ENCODE measurements at regions not wholly inside any gene's neighbourhood (a gene's known extent, or its start where the extent isn't known, plus 50 kb on each side); places are given as distances from the start of the nearest gene placed in this dataset.

GRCh38 chr6:144816936-144817335 is 531.8 kb downstream of the UTRN start:
- Mint-ChIP-seq H3K4me1 (peaks cover 9% of the 10 kb centered on the region; the same call in 2 of the 3 replicates), H3K9me3 (no peaks in the 10 kb centered on the region), H3K36me3 (ENCODE audit: low read depth) (no peaks in the 10 kb centered on the region), H3K4me3 (no peak overlapping the region), H3K27me3 (ENCODE audit: insufficient read depth, low read depth, poor library complexity) (no peaks in the 10 kb centered on the region), H3K27ac (no peak overlapping the region)
- Histone ChIP-seq H3K4me3 (no peak overlapping the region), H2AFZ (no peak overlapping the region), H3K36me3 (ENCODE audit: insufficient read depth) (no peaks in the 10 kb centered on the region), H3K27ac (ENCODE audit: low read depth) (no peak overlapping the region), H3F3A (replicated peaks; ENCODE audit: low read depth) (no peaks in the 10 kb centered on the region), H3K79me2 (replicated peaks; ENCODE audit: insufficient read depth) (no peaks in the 10 kb centered on the region), H3K4me1 (ENCODE audit: insufficient read depth) (peaks cover 14% of the 10 kb centered on the region; the same call in 1 of the 2 replicates), H3K4me2 (no peak overlapping the region), H4K20me1 (replicated peaks; ENCODE audit: insufficient read depth) (no peaks in the 10 kb centered on the region), H3K9me2 (ENCODE audit: insufficient read depth) (no peaks in the 10 kb centered on the region), H3K27me3 (ENCODE audit: insufficient read depth) (no peaks in the 10 kb centered on the region)
- no peak for DNase-seq (ENCODE audit: low spot score)
- ATAC-seq: no peak
- TF ChIP-seq CREB1 (CRISPR knock-in tag; IDR thresholded peaks at IDR 0.05; ENCODE audit: low read depth) (no peak), STAT1 (IDR thresholded peaks at IDR 0.05; ENCODE audit: unreplicated experiment) (no peak), NANOG (IDR thresholded peaks at IDR 0.05; ENCODE audit: borderline replicate concordance) (no peak), EZH2phosphoT487 (IDR thresholded peaks at IDR 0.05; ENCODE audit: unreplicated experiment) (no peak), JUNB (IDR thresholded peaks at IDR 0.05; ENCODE audit: unreplicated experiment) (no peak), REST (IDR thresholded peaks at IDR 0.05; ENCODE audit: unreplicated experiment) (no peak), CTCF (conservative IDR thresholded peaks at IDR 0.05; ENCODE audit: low read depth in 2 of 2) (no peak), POLR2AphosphoS5 (IDR thresholded peaks at IDR 0.05; ENCODE audit: low read depth) (no peak), ETS1 (IDR thresholded peaks at IDR 0.05) (no peak), ZNF331 (CRISPR knock-in tag; IDR thresholded peaks at IDR 0.05; ENCODE audit: low read depth) (no peak)

GRCh38 chr6:144820270-144820669 is 535.1 kb downstream of the UTRN start:
- H3K4me2 ChIP-seq: no peak overlapping the region
- ATAC-seq: no peak
- no peaks in the 10 kb centered on the region for H3K79me2 ChIP-seq (replicated peaks; ENCODE audit: insufficient read depth)
- Mint-ChIP-seq H3K36me3 (ENCODE audit: low read depth) (peaks cover 4% of the 10 kb centered on the region; the same call in 1 of the 3 replicates), H3K9me3 (no peaks in the 10 kb centered on the region), H3K4me1 (peaks cover 10% of the 10 kb centered on the region; the same call in 2 of the 3 replicates), H3K27me3 (ENCODE audit: insufficient read depth, low read depth, poor library complexity) (no peaks in the 10 kb centered on the region), H3K27ac (no peak overlapping the region), H3K4me3 (no peak overlapping the region)
- H2AFZ ChIP-seq: no peak overlapping the region
- no peaks in the 10 kb centered on the region for H3K36me3 ChIP-seq (ENCODE audit: insufficient read depth)
- no peaks in the 10 kb centered on the region for H3F3A ChIP-seq (replicated peaks; ENCODE audit: low read depth)
- H4K20me1 ChIP-seq (replicated peaks; ENCODE audit: insufficient read depth): no peaks in the 10 kb centered on the region
- DNase-seq (ENCODE audit: low spot score): no peak
- no peaks in the 10 kb centered on the region for H3K27me3 ChIP-seq (ENCODE audit: insufficient read depth)
- H3K27ac ChIP-seq (ENCODE audit: low read depth): no peak overlapping the region
- no peaks in the 10 kb centered on the region for H3K9me2 ChIP-seq (ENCODE audit: insufficient read depth)
- no peak overlapping the region for H3K4me3 ChIP-seq
- H3K4me1 ChIP-seq (ENCODE audit: insufficient read depth): peaks cover 10% of the 10 kb centered on the region
- no peak for TF ChIP-seq ZNF462 (CRISPR knock-in tag; IDR thresholded peaks at IDR 0.05)

Measured in GM23338 (cell line).